PC-3 (cell line): ENCODE measurements at regions not wholly inside any gene's neighbourhood (a gene's known extent, or its start where the extent isn't known, plus 50 kb on each side); places are given as distances from the start of the nearest gene placed in this dataset.
A peak's percentile ranks its signal among the peaks of the same experiment; 100 is the strongest.
"Not testable (repeated sequence)": the region's sequence is repeated elsewhere in the genome, so short reads cannot be mapped to it uniquely, and the experiment has no call there.

Experiments used
- ATAC-seq: fragments of 200-7000 bp; cut with Tn5 transposase; 2 replicates; pipeline ENCODE4 v1.9.1; 2020; ENCODE audit warnings: mild to moderate bottlenecking, moderate library complexity
- BruUV-seq: library from RNA; stranded (reverse); fragments of 400-500 nt; replicated peaks from 2 replicates; lab custom pipeline; 2021; lab: Mats Ljungman, UMichigan
- CTCF ChIA-PET: fragments of 300-600 bp; sonication (Branson Sonifier 250); formaldehyde crosslinking; loops from one replicate; lab custom pipeline; 2022; ENCODE audit warnings: antibody characterized with exemption; lab: Charles Lee
- POLR2A ChIA-PET: fragments of 300-600 bp; sonication (Branson Sonifier 250); formaldehyde crosslinking; loops from one replicate; lab custom pipeline; 2022; ENCODE audit warnings: antibody characterized with exemption; ENCODE audit not compliant: unreplicated experiment; lab: Charles Lee
- DNase-seq: peaks from one replicate; pipeline ENCODE4 v3.0.0-alpha.2; 2015
- H2AFZ ChIP-seq: fragments of 300-600 bp; sonication (generic); 2 replicates; pipeline ENCODE4 v1.6.0; 2016; ENCODE audit warnings: antibody characterized with exemption, low read length
- H3F3A ChIP-seq: fragments of 300-600 bp; sonication (generic); one replicate; pipeline ENCODE4 v1.6.0; 2017; ENCODE audit warnings: antibody characterized with exemption, low read length, control low read depth, mild to moderate bottlenecking; ENCODE audit not compliant: unreplicated experiment
- H3K27ac ChIP-seq: fragments of 300-600 bp; sonication (generic); 2 replicates; pipeline ENCODE4 v1.5.1; 2016; ENCODE audit warnings: mild to moderate bottlenecking, low read length
- H3K27me3 ChIP-seq: fragments of 300-600 bp; sonication (generic); 2 replicates; pipeline ENCODE4 v1.6.1; 2016; ENCODE audit warnings: low read length, mixed read lengths
- H3K36me3 ChIP-seq: fragments of 300-600 bp; sonication (generic); 2 replicates; pipeline ENCODE4 v1.6.1; 2016; ENCODE audit warnings: low read depth, mixed run types, low read length, mixed read lengths
- H3K4me1 ChIP-seq: fragments of 300-600 bp; sonication (generic); 2 replicates; pipeline ENCODE4 v1.5.1; 2016; ENCODE audit warnings: low read length; ENCODE audit not compliant: insufficient read depth
- H3K4me2 ChIP-seq: fragments of 300-600 bp; sonication (generic); 2 replicates; pipeline ENCODE4 v1.6.0; 2016; ENCODE audit warnings: low read length
- H3K4me3 ChIP-seq: fragments of 300-600 bp; sonication (generic); 2 replicates; pipeline ENCODE4 v1.5.1; 2016; ENCODE audit warnings: mild to moderate bottlenecking, low read length, mixed read lengths
- H3K79me2 ChIP-seq: fragments of 300-600 bp; sonication (generic); 2 replicates; pipeline ENCODE4 v1.6.1; 2017; ENCODE audit warnings: low read length, mixed read lengths
- H3K9ac ChIP-seq: fragments of 300-600 bp; sonication (generic); 2 replicates; pipeline ENCODE4 v1.6.0; 2016; ENCODE audit warnings: mild to moderate bottlenecking, low read length
- H3K9me2 ChIP-seq: fragments of 300-600 bp; sonication (generic); replicated peaks from 2 replicates; pipeline ENCODE4 v1.6.1; 2016; ENCODE audit warnings: mixed run types, low read length, mixed read lengths
- H3K9me3 ChIP-seq: fragments of 300-600 bp; sonication (generic); 2 replicates; pipeline ENCODE4 v1.6.1; 2016; ENCODE audit warnings: low read length, mixed read lengths
- H4K20me1 ChIP-seq: fragments of 300-600 bp; sonication (generic); 2 replicates; pipeline ENCODE4 v1.6.1; 2016; ENCODE audit warnings: low read length, mixed read lengths
- EZH2 ChIP-seq: fragments of 300-600 bp; sonication (generic); IDR thresholded peaks from one replicate; pipeline ENCODE4 v1.6.1; 2017; ENCODE audit warnings: antibody characterized with exemption, mild to moderate bottlenecking, low read length; ENCODE audit not compliant: unreplicated experiment
- EZH2phosphoT487 ChIP-seq: fragments of 300-600 bp; sonication (generic); IDR thresholded peaks from 2 replicates; pipeline ENCODE4 v1.6.1; 2018; ENCODE audit warnings: mild to moderate bottlenecking, antibody characterized with exemption, low read length, borderline replicate concordance
- intact Hi-C: fragments of 100-400 bp; cut with micrococcal nuclease; formaldehyde crosslinking; loops from 2 replicates; pipeline ENCODE4 v1.9.0; 2023
- TF ChIP-seq, protein P1 (sequence below): fragments of 300-600 bp; sonication (generic); conservative IDR thresholded peaks from 2 replicates; pipeline ENCODE4 v1.5.1; 2017; ENCODE audit warnings: antibody characterized with exemption, low read depth, mild to moderate bottlenecking, low read length

DNA sequence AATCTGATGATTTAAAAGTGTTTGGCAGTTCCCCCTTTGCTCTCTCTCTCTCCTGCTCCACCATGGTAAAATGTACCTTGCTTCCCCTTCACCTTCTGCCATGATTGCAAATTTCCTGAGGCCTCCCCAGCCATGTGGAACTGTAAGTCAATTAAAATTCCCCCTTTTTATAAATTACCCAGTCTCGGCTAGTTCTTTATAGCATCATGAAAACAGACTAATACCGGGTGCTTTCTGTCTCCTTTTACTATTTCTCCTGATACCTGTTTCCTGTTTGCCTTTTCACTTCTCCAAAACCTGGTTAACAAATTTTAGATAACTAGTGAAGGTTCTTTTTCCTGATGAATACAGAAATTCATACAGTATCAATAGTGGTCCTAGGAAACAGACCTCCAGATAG is 1670.3 kb downstream of the MRPL39 start:
- ChIA-PET POLR2A (no interaction called here), CTCF (no interaction called here)
- Histone ChIP-seq H3F3A (no peaks in the 10 kb centered on the region), H3K4me2 (no peak overlapping the region), H3K27me3 (no peaks in the 10 kb centered on the region), H2AFZ (no peak overlapping the region), H3K9ac (no peak overlapping the region), H3K9me2 (no peaks in the 10 kb centered on the region), H4K20me1 (no peaks in the 10 kb centered on the region), H3K79me2 (no peaks in the 10 kb centered on the region), H3K4me3 (no peak overlapping the region), H3K9me3 (no peaks in the 10 kb centered on the region), H3K4me1 (no peaks in the 10 kb centered on the region), H3K27ac (no peak overlapping the region), H3K36me3 (no peaks in the 10 kb centered on the region)
- intact Hi-C loops: loop anchor here (1.0 to 10.0 kb wide), 2 partner anchors 31 to 578 kb away; no protein-coding TSS in a partner anchor
- TF ChIP-seq EZH2phosphoT487: no peak
- TF ChIP-seq EZH2: no peak
- TF ChIP-seq, protein P1, sequence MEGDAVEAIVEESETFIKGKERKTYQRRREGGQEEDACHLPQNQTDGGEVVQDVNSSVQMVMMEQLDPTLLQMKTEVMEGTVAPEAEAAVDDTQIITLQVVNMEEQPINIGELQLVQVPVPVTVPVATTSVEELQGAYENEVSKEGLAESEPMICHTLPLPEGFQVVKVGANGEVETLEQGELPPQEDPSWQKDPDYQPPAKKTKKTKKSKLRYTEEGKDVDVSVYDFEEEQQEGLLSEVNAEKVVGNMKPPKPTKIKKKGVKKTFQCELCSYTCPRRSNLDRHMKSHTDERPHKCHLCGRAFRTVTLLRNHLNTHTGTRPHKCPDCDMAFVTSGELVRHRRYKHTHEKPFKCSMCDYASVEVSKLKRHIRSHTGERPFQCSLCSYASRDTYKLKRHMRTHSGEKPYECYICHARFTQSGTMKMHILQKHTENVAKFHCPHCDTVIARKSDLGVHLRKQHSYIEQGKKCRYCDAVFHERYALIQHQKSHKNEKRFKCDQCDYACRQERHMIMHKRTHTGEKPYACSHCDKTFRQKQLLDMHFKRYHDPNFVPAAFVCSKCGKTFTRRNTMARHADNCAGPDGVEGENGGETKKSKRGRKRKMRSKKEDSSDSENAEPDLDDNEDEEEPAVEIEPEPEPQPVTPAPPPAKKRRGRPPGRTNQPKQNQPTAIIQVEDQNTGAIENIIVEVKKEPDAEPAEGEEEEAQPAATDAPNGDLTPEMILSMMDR: no peak
- BruUV-seq: no TSS peak
- no peak for ATAC-seq
- DNase-seq: no peak

DNA sequence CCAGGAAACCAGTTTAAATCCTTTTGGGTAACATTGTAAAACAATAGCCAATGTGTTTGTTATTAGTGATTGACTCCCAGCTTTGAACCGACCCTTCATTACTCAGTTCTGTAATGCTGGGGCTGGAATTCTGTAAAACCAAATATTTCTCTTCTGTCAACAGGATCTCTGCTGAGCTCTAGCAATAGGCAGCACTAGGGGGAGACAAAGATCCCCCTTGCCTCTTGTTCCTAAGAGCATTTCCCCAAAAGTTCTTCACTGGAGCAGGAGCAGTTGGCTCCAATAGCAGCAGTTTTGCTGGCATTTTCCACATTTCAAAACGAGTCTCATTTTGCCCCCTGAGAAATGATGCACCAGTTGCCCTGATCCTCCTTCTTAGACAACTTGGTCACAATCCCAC is 1671.1 kb downstream of the MRPL39 start:
- TF ChIP-seq EZH2phosphoT487 (no peak), EZH2 (no peak)
- TF ChIP-seq, protein P1: peak; percentile 75
- no peaks in the 10 kb centered on the region for H3K27me3 ChIP-seq
- ATAC-seq (peak; percentile 81), DNase-seq (peak; percentile 53)
- H3K4me1 ChIP-seq: no peaks in the 10 kb centered on the region; the same call in 1 of the 2 replicates
- H3K9me3 ChIP-seq: no peaks in the 10 kb centered on the region
- ChIA-PET POLR2A (no interaction called here), CTCF (interaction anchor here (0.6 to 1.0 kb wide), 2 partner anchors 33 to 110 kb away, joined by 6 to 7 read pairs; no protein-coding TSS in a partner anchor)
- H3K4me3 ChIP-seq: no peak overlapping the region
- H3K9me2 ChIP-seq: no peaks in the 10 kb centered on the region
- no peaks in the 10 kb centered on the region for H3K36me3 ChIP-seq
- no peak overlapping the region for H3K9ac ChIP-seq
- no TSS peak for BruUV-seq
- H3K27ac ChIP-seq: no peak overlapping the region
- H4K20me1 ChIP-seq: no peaks in the 10 kb centered on the region
- H3K4me2 ChIP-seq: no peak overlapping the region
- H2AFZ ChIP-seq: no peak overlapping the region
- intact Hi-C loops: loop anchor here (1.0 to 10.0 kb wide), 2 partner anchors 32 to 579 kb away; no protein-coding TSS in a partner anchor
- no peaks in the 10 kb centered on the region for H3F3A ChIP-seq
- H3K79me2 ChIP-seq: no peaks in the 10 kb centered on the region

DNA sequence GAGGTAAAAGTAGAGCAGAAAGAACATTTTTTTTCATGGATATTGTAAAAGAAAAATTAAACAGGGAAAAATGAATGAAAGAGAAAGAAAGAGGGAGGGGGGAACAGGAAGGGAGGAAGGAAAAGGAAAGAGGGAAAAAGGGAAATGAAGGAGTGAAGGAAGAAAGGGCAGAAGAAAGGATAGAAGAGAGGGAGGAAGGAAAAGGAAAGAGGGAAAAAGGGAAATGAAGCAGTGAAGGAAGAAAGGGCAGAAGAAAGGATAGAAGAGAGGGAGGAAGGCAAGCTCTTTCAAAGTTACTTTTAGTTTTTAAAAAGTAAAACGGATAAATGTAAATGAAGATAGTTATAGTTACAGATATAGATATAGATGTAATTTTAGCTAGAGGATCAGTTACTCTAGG is 1676.7 kb downstream of the MRPL39 start:
- no peak for DNase-seq
- H2AFZ ChIP-seq: no peak overlapping the region
- no peak overlapping the region for H3K4me2 ChIP-seq
- H3K27me3 ChIP-seq: no peaks in the 10 kb centered on the region
- ChIA-PET POLR2A (no interaction called here), CTCF (no interaction called here)
- no TSS peak for BruUV-seq
- no peak overlapping the region for H3K4me3 ChIP-seq
- H3K9me2 ChIP-seq: no peaks in the 10 kb centered on the region
- no peak overlapping the region for H3K9ac ChIP-seq
- intact Hi-C loops: loop anchor here (10.0 kb wide), 1 partner anchor 584 kb away; no protein-coding TSS in a partner anchor
- no peak overlapping the region for H3K27ac ChIP-seq
- TF ChIP-seq EZH2 (no peak), EZH2phosphoT487 (no peak)
- TF ChIP-seq, protein P1: no peak
- no peaks in the 10 kb centered on the region for H3K36me3 ChIP-seq
- no peaks in the 10 kb centered on the region for H4K20me1 ChIP-seq
- no peaks in the 10 kb centered on the region for H3K79me2 ChIP-seq
- ATAC-seq: no peak
- H3K4me1 ChIP-seq: no peaks in the 10 kb centered on the region; the same call in 1 of the 2 replicates
- no peaks in the 10 kb centered on the region for H3F3A ChIP-seq
- H3K9me3 ChIP-seq: no peaks in the 10 kb centered on the region

DNA sequence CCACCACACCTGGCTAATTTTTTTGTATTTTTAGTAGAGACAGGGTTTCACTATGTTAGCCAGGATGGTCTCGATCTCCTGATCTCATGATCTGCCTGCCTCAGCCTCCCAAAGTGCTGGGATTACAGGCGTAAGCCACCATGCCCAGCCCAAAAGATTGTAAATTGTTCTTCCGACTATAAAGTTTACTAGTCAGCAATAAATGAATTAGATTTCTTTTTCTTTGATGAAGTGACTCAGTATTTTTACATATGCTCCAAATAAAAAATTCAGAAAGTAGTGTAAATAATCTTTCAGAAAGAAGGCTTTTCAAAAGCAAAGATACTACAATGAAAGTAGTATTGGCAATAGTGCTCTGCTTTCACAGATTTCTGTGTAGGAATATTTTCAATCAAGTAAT is 1680.9 kb downstream of the MRPL39 start:
- H3K9me2 ChIP-seq, H3K4me3 ChIP-seq, H3K27me3 ChIP-seq, ATAC-seq, BruUV-seq, H3K4me2 ChIP-seq, H3K36me3 ChIP-seq, H3K79me2 ChIP-seq, POLR2A ChIA-PET, H3F3A ChIP-seq, H3K27ac ChIP-seq, DNase-seq, H2AFZ ChIP-seq, H3K9ac ChIP-seq, intact Hi-C loops, H3K4me1 ChIP-seq, H4K20me1 ChIP-seq, H3K9me3 ChIP-seq: not testable (repeated sequence)
- CTCF ChIA-PET: interaction anchor here (0.5 kb wide), 1 partner anchor 44 kb away, joined by 6 read pairs; no protein-coding TSS in a partner anchor
